OCI-LY7 (cell line): ENCODE measurements at regions not wholly inside any gene's neighbourhood (a gene's known extent, or its start where the extent isn't known, plus 50 kb on each side); places are given as distances from the start of the nearest gene placed in this dataset.

Source experiments
- BruUV-seq: library from RNA; stranded (reverse); fragments of 400-500 nt; replicated peaks from 2 replicates; lab custom pipeline; 2021; lab: Mats Ljungman, UMichigan
- CTCF ChIA-PET: fragments of 300-600 bp; sonication (Branson Sonifier 250); formaldehyde crosslinking; loops from one replicate; lab custom pipeline; 2022; ENCODE audit warnings: antibody characterized with exemption; ENCODE audit not compliant: unreplicated experiment; lab: Charles Lee
- POLR2A ChIA-PET: fragments of 300-600 bp; sonication (Branson Sonifier 250); formaldehyde crosslinking; loops from one replicate; lab custom pipeline; 2022; ENCODE audit warnings: antibody characterized with exemption; lab: Charles Lee
- DNase-seq: peaks from one replicate; pipeline ENCODE4 v3.0.0-alpha.2; 2015; ENCODE audit warnings: low spot score
- H2AFZ ChIP-seq: fragments of 200-600 bp; sonication (generic), shearing (Covaris generic); 2 replicates; pipeline ENCODE4 v1.6.1; 2014; ENCODE audit warnings: mild to moderate bottlenecking, antibody characterized with exemption, low read length, moderate library complexity
- H3K27ac ChIP-seq: fragments of 200-600 bp; sonication (generic); 2 replicates; pipeline ENCODE4 v1.5.1; 2014; ENCODE audit warnings: mixed run types, low read depth, mild to moderate bottlenecking, moderate library complexity, low read length, inconsistent platforms; ENCODE audit not compliant: poor library complexity, severe bottlenecking
- H3K36me3 ChIP-seq: fragments of 200-600 bp; sonication (generic); 2 replicates; pipeline ENCODE4 v1.6.1; 2014; ENCODE audit warnings: mild to moderate bottlenecking, antibody characterized with exemption, low read length, moderate library complexity, mixed read lengths; ENCODE audit not compliant: insufficient read depth
- H3K4me1 ChIP-seq: fragments of 200-600 bp; sonication (generic); 2 replicates; pipeline ENCODE4 v1.5.1; 2014; ENCODE audit warnings: mild to moderate bottlenecking, low read length; ENCODE audit not compliant: insufficient read depth, poor library complexity, severe bottlenecking
- H3K4me2 ChIP-seq: fragments of 200-600 bp; sonication (generic); 2 replicates; pipeline ENCODE4 v1.6.1; 2014; ENCODE audit warnings: mild to moderate bottlenecking, low read length
- H3K4me3 ChIP-seq: fragments of 200-600 bp; sonication (generic); 2 replicates; pipeline ENCODE4 v1.5.1; 2014; ENCODE audit warnings: mild to moderate bottlenecking, low read depth, low read length; ENCODE audit not compliant: poor library complexity, severe bottlenecking
- H3K79me2 ChIP-seq: fragments of 200-600 bp; sonication (generic); 2 replicates; pipeline ENCODE4 v1.6.1; 2016; ENCODE audit warnings: low read depth, mild to moderate bottlenecking, low read length, moderate library complexity, mixed read lengths; ENCODE audit not compliant: insufficient read depth
- H3K9me2 ChIP-seq: fragments of 200-600 bp; sonication (generic); 2 replicates; pipeline ENCODE4 v1.6.1; 2016; ENCODE audit warnings: mild to moderate bottlenecking, low read length, mixed read lengths; ENCODE audit not compliant: insufficient read depth
- H3K9me3 ChIP-seq: fragments of 200-600 bp; sonication (generic); 2 replicates; pipeline ENCODE4 v1.6.1; 2014; ENCODE audit warnings: mild to moderate bottlenecking, mixed run types, low read length, mixed read lengths
- H4K20me1 ChIP-seq: fragments of 200-600 bp; sonication (generic); 2 replicates; pipeline ENCODE4 v1.6.1; 2014; ENCODE audit warnings: mild to moderate bottlenecking, antibody characterized with exemption, low read length, moderate library complexity, mixed read lengths; ENCODE audit not compliant: insufficient read depth
- CTCF ChIP-seq: fragments of 200-600 bp; sonication (generic); conservative IDR thresholded peaks from 2 replicates; pipeline ENCODE4 v1.5.1; 2014; ENCODE audit warnings: mild to moderate bottlenecking, antibody characterized with exemption, low read length, moderate library complexity, mixed read lengths
- EZH2phosphoT487 ChIP-seq: fragments of 200-600 bp; sonication (generic); IDR thresholded peaks from 2 replicates; pipeline ENCODE4 v1.6.1; 2018; ENCODE audit warnings: low read depth, borderline replicate concordance, mild to moderate bottlenecking, mixed run types, antibody characterized with exemption, low read length, moderate library complexity, mixed read lengths
- intact Hi-C: fragments of 100-400 bp; cut with micrococcal nuclease; formaldehyde crosslinking; loops from one replicate; pipeline ENCODE4 v1.10.0; 2022; ENCODE audit not compliant: unreplicated experiment

GRCh38 chr5:159488516-159488915 is 158.2 kb upstream of the IL12B start:
- no peaks in the 10 kb centered on the region for H4K20me1 ChIP-seq
- no peak overlapping the region for H2AFZ ChIP-seq
- no peak overlapping the region for H3K4me2 ChIP-seq
- CTCF ChIA-PET = no interaction called here
- no peak for DNase-seq
- intact Hi-C loops = no loop called here
- H3K79me2 ChIP-seq = no peaks in the 10 kb centered on the region
- no peaks in the 10 kb centered on the region for H3K9me3 ChIP-seq
- no peak overlapping the region for H3K4me3 ChIP-seq
- no peaks in the 10 kb centered on the region for H3K9me2 ChIP-seq
- no peaks in the 10 kb centered on the region for H3K4me1 ChIP-seq
- POLR2A ChIA-PET = no interaction called here
- TF ChIP-seq EZH2phosphoT487 = no peak
- TF ChIP-seq CTCF = no peak
- no TSS peak for BruUV-seq
- H3K36me3 ChIP-seq = no peaks in the 10 kb centered on the region
- H3K27ac ChIP-seq = no peak overlapping the region

DNA sequence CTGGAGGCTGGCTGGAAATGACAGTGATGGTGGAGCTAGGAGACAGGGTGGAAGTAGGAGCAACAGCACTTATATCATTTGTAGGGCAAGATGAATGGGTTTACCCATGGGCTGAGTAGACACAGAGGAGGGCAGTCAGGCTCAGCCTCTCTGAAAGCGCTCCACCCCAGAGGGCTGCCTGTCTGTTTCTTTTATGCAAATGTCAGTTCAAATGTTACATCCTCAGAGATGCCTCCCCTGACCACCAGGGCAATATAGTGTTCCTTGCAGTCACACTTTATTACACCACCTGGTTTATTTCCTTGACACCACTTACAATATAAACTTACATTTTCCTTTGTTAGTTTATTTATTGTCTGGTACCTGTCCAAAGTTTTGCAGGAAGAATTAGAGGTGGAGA is 159.5 kb upstream of the IL12B start:
- no peak for TF ChIP-seq CTCF
- ChIA-PET POLR2A (no interaction called here), CTCF (no interaction called here)
- Histone ChIP-seq H3K9me2 (no peaks in the 10 kb centered on the region), H3K9me3 (no peaks in the 10 kb centered on the region), H3K4me3 (no peak overlapping the region), H2AFZ (no peak overlapping the region), H4K20me1 (no peaks in the 10 kb centered on the region), H3K79me2 (no peaks in the 10 kb centered on the region), H3K36me3 (no peaks in the 10 kb centered on the region), H3K4me2 (no peak overlapping the region), H3K4me1 (no peaks in the 10 kb centered on the region), H3K27ac (no peak overlapping the region)
- intact Hi-C loops = no loop called here
- DNase-seq = no peak
- no TSS peak for BruUV-seq

DNA sequence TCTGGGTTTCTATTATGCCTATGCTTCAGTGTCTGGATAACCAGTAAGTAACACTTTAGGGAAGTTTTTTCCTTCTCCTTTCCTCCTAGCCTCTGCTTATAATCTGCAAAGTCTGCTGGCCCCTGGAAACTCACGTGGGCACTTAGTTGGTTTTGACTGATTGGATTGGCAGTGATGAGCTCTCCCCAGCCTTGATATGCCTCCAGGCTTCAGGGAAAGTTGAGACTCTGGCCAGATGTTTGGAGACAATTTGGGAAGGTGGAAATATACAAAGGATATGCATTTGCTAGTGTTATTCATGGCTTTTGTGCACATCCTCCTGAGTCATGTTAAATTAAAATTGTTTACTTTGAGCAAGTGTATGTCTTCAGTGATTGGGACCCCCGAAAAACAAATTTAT is 160.2 kb upstream of the IL12B start:
- POLR2A ChIA-PET = interaction anchor here (1.3 kb wide), 1 partner anchor 16 kb away, joined by 4 read pairs; no protein-coding TSS in a partner anchor
- intact Hi-C loops = no loop called here
- no peaks in the 10 kb centered on the region for H3K9me3 ChIP-seq
- no peak for DNase-seq
- H3K36me3 ChIP-seq = no peaks in the 10 kb centered on the region
- TF ChIP-seq CTCF = no peak
- TF ChIP-seq EZH2phosphoT487 = no peak
- CTCF ChIA-PET = no interaction called here
- no peak overlapping the region for H2AFZ ChIP-seq
- H3K4me2 ChIP-seq = no peak overlapping the region
- BruUV-seq = no TSS peak
- no peaks in the 10 kb centered on the region for H3K79me2 ChIP-seq
- no peaks in the 10 kb centered on the region for H4K20me1 ChIP-seq
- H3K27ac ChIP-seq = no peak overlapping the region
- no peak overlapping the region for H3K4me3 ChIP-seq
- H3K9me2 ChIP-seq = no peaks in the 10 kb centered on the region
- H3K4me1 ChIP-seq = no peaks in the 10 kb centered on the region
